Neuronal stem cell (in vitro differentiated cells): ENCODE measurements at regions not wholly inside any gene's neighbourhood (a gene's known extent, or its start where the extent isn't known, plus 50 kb on each side); places are given as distances from the start of the nearest gene placed in this dataset.
"Not testable (repeated sequence)": the region's sequence is repeated elsewhere in the genome, so short reads cannot be mapped to it uniquely, and the experiment has no call there.

Experiments
- DNase-seq: peaks from one replicate; pipeline ENCODE4 v3.0.0-alpha.2; 2013; ENCODE audit warnings: low spot score
- H2AFZ ChIP-seq: one replicate; pipeline ENCODE4 v1.6.1; 2013; ENCODE audit warnings: mild to moderate bottlenecking, low read length, inconsistent platforms
- H2AK5ac ChIP-seq: 2 replicates; pipeline ENCODE4 v1.6.1; 2013; ENCODE audit warnings: low read depth, mild to moderate bottlenecking, inconsistent platforms, low read length, moderate library complexity, mixed read lengths
- H2BK120ac ChIP-seq: 2 replicates; pipeline ENCODE4 v1.6.1; 2013; ENCODE audit warnings: low read depth, mild to moderate bottlenecking, inconsistent platforms, low read length, moderate library complexity, mixed read lengths
- H2BK12ac ChIP-seq: one replicate; pipeline ENCODE4 v1.6.1; 2013; ENCODE audit warnings: low read length, inconsistent platforms
- H2BK15ac ChIP-seq: 2 replicates; pipeline ENCODE4 v1.6.1; 2013; ENCODE audit warnings: mild to moderate bottlenecking, low read length, inconsistent platforms, mixed read lengths
- H2BK5ac ChIP-seq: one replicate; pipeline ENCODE4 v1.6.1; 2013; ENCODE audit warnings: inconsistent platforms, mild to moderate bottlenecking, low read length, moderate library complexity
- H3K14ac ChIP-seq: one replicate; pipeline ENCODE4 v1.6.1; 2013; ENCODE audit warnings: low read length, inconsistent platforms
- H3K18ac ChIP-seq: 2 replicates; pipeline ENCODE4 v1.6.1; 2013; ENCODE audit warnings: low read length, inconsistent platforms
- H3K23ac ChIP-seq: 2 replicates; pipeline ENCODE4 v1.6.1; 2013; ENCODE audit warnings: low read depth, mild to moderate bottlenecking, mixed read lengths, low read length, inconsistent platforms; ENCODE audit not compliant: poor library complexity
- H3K27ac ChIP-seq: replicated peaks from 3 replicates; pipeline ENCODE4 v1.5.1; 2013; ENCODE audit warnings: low read length, inconsistent platforms
- H3K27me3 ChIP-seq, 3 experiments: 2 replicates each; pipeline ENCODE4 v1.6.1; 2013; ENCODE audit warnings: low read length in 3 of 3, mild to moderate bottlenecking in 2 of 3, inconsistent platforms in 1 of 3, low read depth in 1 of 3, mixed read lengths in 1 of 3, moderate library complexity in 1 of 3; ENCODE audit not compliant: control insufficient read depth in 3 of 3, insufficient read depth in 3 of 3
- H3K36me3 ChIP-seq, 2 donors: replicated peaks in 1 of 2; 2 replicates each; pipeline ENCODE4 v1.6.1; 2013; ENCODE audit warnings: low read length in 2 of 2; ENCODE audit not compliant: control insufficient read depth in 2 of 2, insufficient read depth in 2 of 2
- H3K4ac ChIP-seq: 2 replicates; pipeline ENCODE4 v1.6.1; 2013; ENCODE audit warnings: inconsistent platforms, mild to moderate bottlenecking, low read length, moderate library complexity
- H3K4me1 ChIP-seq, 2 donors: 1 replicate in 1 of 2; 2 replicates in 1 of 2; pipeline ENCODE4 v1.6.1; 2013; ENCODE audit warnings: low read length in 2 of 2, low read depth in 1 of 2; ENCODE audit not compliant: control insufficient read depth in 2 of 2, insufficient read depth in 1 of 2
- H3K4me2 ChIP-seq: one replicate; pipeline ENCODE4 v1.6.1; 2013; ENCODE audit warnings: mild to moderate bottlenecking, low read length, inconsistent platforms; ENCODE audit not compliant: insufficient read depth, poor library complexity, severe bottlenecking
- H3K4me3 ChIP-seq, 2 donors: 2 replicates each; pipeline ENCODE4 v1.5.1; 2013; ENCODE audit warnings: low read length in 2 of 2, mild to moderate bottlenecking in 2 of 2, inconsistent platforms in 1 of 2, moderate library complexity in 1 of 2
- H3K79me1 ChIP-seq: one replicate; pipeline ENCODE4 v1.6.1; 2013; ENCODE audit warnings: low read depth, mild to moderate bottlenecking, inconsistent platforms, low read length, moderate library complexity
- H3K9ac ChIP-seq: one replicate; pipeline ENCODE4 v1.6.1; 2013; ENCODE audit warnings: mild to moderate bottlenecking, low read depth, low read length, inconsistent platforms; ENCODE audit not compliant: poor library complexity
- H3K9me3 ChIP-seq, 2 donors: replicated peaks in 1 of 2; 2 replicates each; pipeline versions ENCODE3 to v1.6.1; 2013; ENCODE audit warnings: low read length in 2 of 2, mild to moderate bottlenecking in 2 of 2, inconsistent platforms in 1 of 2, low read depth in 1 of 2, mixed read lengths in 1 of 2, moderate library complexity in 1 of 2; ENCODE audit not compliant: control insufficient read depth in 2 of 2, insufficient read depth in 1 of 2
- H4K8ac ChIP-seq: one replicate; pipeline ENCODE4 v1.6.1; 2013; ENCODE audit warnings: low read depth, mild to moderate bottlenecking, inconsistent platforms, low read length, moderate library complexity
- H4K91ac ChIP-seq: one replicate; pipeline ENCODE4 v1.6.1; 2013; ENCODE audit warnings: low read length, low read depth, mild to moderate bottlenecking, inconsistent platforms; ENCODE audit not compliant: poor library complexity
- WGBS, 2 donors: extraction: QIAGEN DNeasy Blood & Tissue Kit; methylation state at CpG; one replicate each; pipeline ENCODE4 v1.1.7; 2013; ENCODE audit warnings: missing lambda C conversion rate in 2 of 2, mixed read lengths in 1 of 2; ENCODE audit not compliant: insufficient read length in 2 of 2, insufficient replicate concordance in 1 of 2; ENCODE audit errors: extremely low coverage in 2 of 2; 5-methylcytosine and 5-hydroxymethylcytosine counted together

DNA sequence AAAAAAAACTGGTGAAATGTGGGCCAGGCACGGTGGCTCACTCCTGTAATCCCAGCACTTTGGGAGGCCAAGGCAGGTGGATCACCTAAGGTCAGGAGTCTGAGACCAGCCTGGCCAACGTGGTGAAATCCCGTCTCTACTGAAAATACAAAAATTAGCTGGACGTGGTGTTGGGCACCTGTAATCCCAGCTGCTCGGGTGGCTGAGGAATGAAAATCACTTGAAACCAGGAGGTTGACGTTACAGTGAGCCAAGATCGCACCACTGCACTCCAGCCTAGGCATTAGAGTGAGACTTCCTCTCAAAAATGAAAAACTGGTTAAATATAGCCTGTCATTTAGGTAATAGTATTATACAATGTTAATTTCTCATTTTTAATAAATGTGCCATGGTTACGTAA is 1692.0 kb downstream of the SPATA31A7 start:
- not testable (repeated sequence) for H3K4me3 ChIP-seq, DNase-seq
- WGBS, 2 donors = no CpG with 5 or more reads among the region's 8 CpGs

GRCh38 chr9:62882717-62883116 is 1692.9 kb downstream of the SPATA31A7 start:
- not testable (repeated sequence) for H3K79me1 ChIP-seq, H4K91ac ChIP-seq, H3K4me1 ChIP-seq, H3K4me3 ChIP-seq, H3K4me2 ChIP-seq, H3K9ac ChIP-seq, H3K27ac ChIP-seq, H3K9me3 ChIP-seq, H3K4ac ChIP-seq, H2BK5ac ChIP-seq, DNase-seq, H2BK120ac ChIP-seq, H2AFZ ChIP-seq, H4K8ac ChIP-seq, H3K14ac ChIP-seq, H2AK5ac ChIP-seq, H2BK15ac ChIP-seq, H3K36me3 ChIP-seq, H3K23ac ChIP-seq, H3K18ac ChIP-seq, H2BK12ac ChIP-seq
- no CpG with 5 or more reads among the region's 5 CpGs for WGBS, 2 donors
- peaks cover 0 to 16% (median 0%) of the 10 kb centered on the region in 3 experiments for H3K27me3 ChIP-seq

More for the DNA sequence above, 1692.0 kb downstream of the SPATA31A7 start:
- H3K36me3 ChIP-seq, H3K4ac ChIP-seq, H2BK5ac ChIP-seq, H2BK15ac ChIP-seq, H2BK12ac ChIP-seq, H2AK5ac ChIP-seq, H3K18ac ChIP-seq, H3K9ac ChIP-seq, H2AFZ ChIP-seq, H3K4me2 ChIP-seq, H3K9me3 ChIP-seq, H3K4me1 ChIP-seq, H3K23ac ChIP-seq, H2BK120ac ChIP-seq, H3K27ac ChIP-seq, H4K91ac ChIP-seq, H3K79me1 ChIP-seq, H4K8ac ChIP-seq, H3K14ac ChIP-seq: not testable (repeated sequence)
- H3K27me3 ChIP-seq = peaks cover 0 to 17% (median 0%) of the 10 kb centered on the region in 3 experiments

- not testable (repeated sequence) for H3K4ac ChIP-seq, H3K9ac ChIP-seq, H2BK5ac ChIP-seq, DNase-seq, H3K9me3 ChIP-seq, H3K23ac ChIP-seq, H3K4me3 ChIP-seq, H2BK12ac ChIP-seq, H2BK120ac ChIP-seq, H3K27ac ChIP-seq, H4K91ac ChIP-seq, H2BK15ac ChIP-seq, H3K18ac ChIP-seq, H2AFZ ChIP-seq, H3K14ac ChIP-seq, H3K36me3 ChIP-seq, H3K79me1 ChIP-seq, H4K8ac ChIP-seq, H2AK5ac ChIP-seq, H3K27me3 ChIP-seq, H3K4me1 ChIP-seq, H3K4me2 ChIP-seq
- WGBS, 2 donors = no CpG with 5 or more reads among the region's 3 CpGs
These were observed 1706.9 kb downstream of the SPATA31A7 start for GRCh38 chr9:62896692-62897091.

- H3K23ac ChIP-seq, H3K9ac ChIP-seq, H3K14ac ChIP-seq, H3K4ac ChIP-seq, H3K79me1 ChIP-seq, H2AK5ac ChIP-seq, H2BK120ac ChIP-seq, H4K8ac ChIP-seq, H2BK5ac ChIP-seq, H3K4me1 ChIP-seq, H2BK12ac ChIP-seq, H3K9me3 ChIP-seq, H2AFZ ChIP-seq, H3K36me3 ChIP-seq, H3K27me3 ChIP-seq, H4K91ac ChIP-seq, H2BK15ac ChIP-seq, H3K18ac ChIP-seq: not testable (repeated sequence)
- peak overlapping the region; percentile 46 for H3K27ac ChIP-seq
- WGBS, 2 donors = no CpG with 5 or more reads among the region's 48 CpGs
- peak overlapping the region; percentile 18 for H3K4me2 ChIP-seq
- peak; percentile 35 for DNase-seq
- peak overlapping the region; percentile 34 to 77 for H3K4me3 ChIP-seq
These were observed 1707.8 kb downstream of the SPATA31A7 start for GRCh38 chr9:62897411-62898225.
